HG02759 (cell line): ENCODE measurements at regions not wholly inside any gene's neighbourhood (a gene's known extent, or its start where the extent isn't known, plus 50 kb on each side); places are given as distances from the start of the nearest gene placed in this dataset.
A peak's percentile ranks its signal among the peaks of the same experiment; 100 is the strongest.

ENCODE experiments used
- ATAC-seq: cut with Tn5 transposase; IDR thresholded peaks from one replicate; pipeline ENCODE4 v1.9.1; 2021; ENCODE audit warnings: mild to moderate bottlenecking, moderate library complexity; ENCODE audit not compliant: unreplicated experiment

DNA sequence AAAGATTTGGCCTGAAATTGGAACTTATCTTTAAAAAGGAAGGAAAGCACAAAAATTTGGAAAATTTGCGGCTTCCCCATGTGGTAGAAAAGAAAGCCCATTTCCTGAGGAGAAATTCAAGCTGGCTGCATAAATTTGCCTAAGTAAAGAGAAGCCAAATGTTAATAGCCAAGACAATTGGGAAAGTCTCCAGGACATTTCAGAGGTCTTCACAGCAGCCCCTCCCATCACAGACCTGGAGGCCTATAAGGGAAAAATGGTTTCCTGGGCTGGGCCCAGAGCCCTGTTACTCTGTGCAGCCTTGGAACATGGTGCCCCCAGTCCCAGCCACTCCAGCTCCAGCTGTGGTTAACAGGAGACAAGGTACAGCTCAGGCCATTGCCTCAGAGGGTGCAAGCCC lies 736.5 kb downstream of the HACE1 start:
- no peak for ATAC-seq

GRCh38 chr6:104118274-104118673 lies 741.4 kb downstream of the HACE1 start:
- ATAC-seq: no peak

GRCh38 chr6:104109806-104110205 lies 749.9 kb downstream of the HACE1 start:
- no peak for ATAC-seq

DNA sequence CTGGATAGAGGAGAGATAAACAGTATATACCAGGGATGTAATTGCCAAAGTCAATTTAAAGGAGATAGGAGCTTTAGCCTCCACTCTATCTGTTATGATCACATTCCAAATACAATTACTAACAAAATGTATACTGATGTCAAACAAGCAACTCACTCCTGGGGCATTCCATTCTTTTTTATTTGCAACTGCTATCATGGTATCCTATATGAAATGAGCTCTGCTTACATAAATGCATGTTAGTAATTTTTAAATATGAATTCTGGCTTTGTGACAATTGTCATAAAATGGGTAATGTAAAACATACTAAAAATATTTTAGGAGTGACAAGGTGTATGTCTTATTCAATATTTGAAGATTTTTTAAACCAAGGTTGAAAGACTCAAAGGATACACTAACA lies 751.1 kb downstream of the HACE1 start:
- ATAC-seq: no peak

DNA sequence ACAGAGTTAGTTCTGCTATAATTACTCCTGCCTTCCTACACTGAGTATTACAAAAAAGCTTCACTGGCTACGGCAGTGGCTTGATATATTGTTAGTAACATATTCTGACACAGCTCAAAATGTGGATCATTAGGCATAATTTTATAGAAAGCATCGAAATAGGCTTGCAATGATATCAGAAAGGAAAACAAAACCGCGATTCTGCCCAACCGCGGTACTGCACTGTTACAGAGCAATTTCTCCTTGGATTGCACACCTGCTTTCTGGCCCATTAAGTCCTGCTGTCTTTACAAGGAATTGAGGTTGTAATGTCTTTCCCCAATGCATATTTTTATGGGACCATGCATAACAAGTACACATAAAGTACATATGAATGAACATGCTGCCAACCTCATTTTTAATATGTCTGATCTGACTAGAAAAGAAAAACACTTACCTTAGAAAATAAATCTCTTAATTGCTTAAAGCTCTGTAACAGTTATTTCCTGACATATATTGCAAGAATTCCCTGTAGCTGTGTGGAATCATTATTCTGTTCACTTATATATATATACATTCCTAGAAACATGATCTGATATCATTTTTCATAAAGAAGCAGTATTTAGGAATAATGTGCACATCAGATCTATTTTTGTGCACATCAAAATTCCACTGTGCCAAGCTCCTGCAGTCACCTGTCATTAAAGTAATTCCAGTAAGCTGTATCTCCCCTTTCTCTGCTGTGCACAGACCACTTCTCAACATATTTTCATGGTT lies 763.9 kb downstream of the HACE1 start:
- no peak for ATAC-seq

GRCh38 chr6:104087765-104088164 lies 772.0 kb downstream of the HACE1 start:
- peak; percentile 59 for ATAC-seq

GRCh38 chr6:104068281-104068680 lies 791.4 kb downstream of the HACE1 start:
- ATAC-seq: no peak

- ATAC-seq: no peak
Observed at GRCh38 chr6:104064876-104065275, 794.8 kb downstream of the HACE1 start.

- ATAC-seq: no peak
Observed at GRCh38 chr6:104050455-104050854, 809.3 kb downstream of the HACE1 start.

DNA sequence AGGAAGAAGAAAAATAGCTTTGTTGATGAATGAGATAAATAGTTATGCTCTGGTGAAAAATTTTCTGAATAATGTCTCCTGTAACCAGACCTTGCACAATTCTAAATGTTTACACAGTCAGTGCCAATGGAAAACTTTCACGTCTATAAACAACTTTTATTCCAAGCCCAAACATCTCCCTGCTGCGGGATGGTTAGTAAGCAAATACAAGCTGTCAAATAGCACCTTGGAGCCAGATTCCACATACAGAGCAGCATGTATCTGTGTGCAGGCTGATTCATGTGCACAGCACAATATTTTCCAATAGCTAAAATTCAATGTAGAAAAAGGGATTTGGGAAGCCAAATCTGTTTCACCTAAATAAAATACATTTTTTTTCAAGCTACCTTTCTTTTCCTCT lies 813.3 kb downstream of the HACE1 start:
- ATAC-seq: no peak

DNA sequence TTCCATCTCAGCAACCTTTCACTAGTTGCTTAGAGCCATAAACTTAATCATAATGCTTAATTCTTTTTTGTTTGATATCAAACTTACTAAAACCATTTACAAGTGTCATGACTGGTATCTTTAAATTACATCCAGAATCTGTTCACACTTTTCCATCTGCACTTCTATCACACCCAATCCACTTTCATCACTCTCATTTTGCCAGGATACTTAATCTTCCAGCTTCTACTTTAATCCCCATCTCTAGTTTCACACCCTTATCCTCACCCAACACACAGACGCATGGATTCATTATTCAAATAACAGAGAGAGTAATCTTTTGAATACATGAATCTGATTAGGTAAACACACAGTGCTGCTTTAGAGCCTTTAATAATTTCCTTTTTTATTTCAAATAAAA lies 828.4 kb downstream of the HACE1 start:
- ATAC-seq: no peak

GRCh38 chr6:104022126-104022525 lies 837.6 kb downstream of the HACE1 start:
- ATAC-seq: no peak

DNA sequence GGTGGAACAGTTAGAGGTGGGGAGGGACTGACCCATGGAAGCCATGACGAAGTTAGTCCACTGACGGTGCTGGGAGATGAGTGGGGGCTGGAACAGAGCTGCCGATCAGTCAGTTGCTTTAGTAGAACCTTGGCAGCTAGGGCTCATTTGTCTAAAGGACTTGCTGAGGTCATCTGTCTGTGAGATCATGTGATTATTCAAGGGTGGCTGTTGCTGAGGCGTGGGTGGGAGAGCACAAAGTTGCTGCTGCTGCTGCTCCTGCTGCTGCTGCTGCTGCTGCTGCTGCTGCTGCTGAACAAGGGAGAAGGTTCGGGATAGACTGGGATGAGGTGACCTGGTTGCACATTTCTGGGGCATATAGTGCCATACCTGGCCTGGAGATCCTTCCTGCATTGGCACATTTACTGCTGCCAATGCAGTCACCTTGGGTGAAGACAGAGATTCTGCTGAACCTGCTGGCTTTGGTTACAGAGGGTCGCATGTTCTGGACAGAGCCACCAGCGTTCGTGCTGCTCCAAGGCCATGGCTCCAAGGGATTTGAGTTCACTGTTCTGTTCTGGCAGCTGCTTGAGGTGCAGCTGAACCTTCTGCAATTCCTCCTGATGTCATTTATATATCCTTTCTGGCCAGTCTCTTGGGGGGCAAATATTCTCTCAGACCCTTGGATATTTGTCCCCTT lies 840.5 kb downstream of the HACE1 start:
- ATAC-seq: no peak

- no peak for ATAC-seq
Observed at GRCh38 chr6:104017410-104018381, 842.0 kb downstream of the HACE1 start.

DNA sequence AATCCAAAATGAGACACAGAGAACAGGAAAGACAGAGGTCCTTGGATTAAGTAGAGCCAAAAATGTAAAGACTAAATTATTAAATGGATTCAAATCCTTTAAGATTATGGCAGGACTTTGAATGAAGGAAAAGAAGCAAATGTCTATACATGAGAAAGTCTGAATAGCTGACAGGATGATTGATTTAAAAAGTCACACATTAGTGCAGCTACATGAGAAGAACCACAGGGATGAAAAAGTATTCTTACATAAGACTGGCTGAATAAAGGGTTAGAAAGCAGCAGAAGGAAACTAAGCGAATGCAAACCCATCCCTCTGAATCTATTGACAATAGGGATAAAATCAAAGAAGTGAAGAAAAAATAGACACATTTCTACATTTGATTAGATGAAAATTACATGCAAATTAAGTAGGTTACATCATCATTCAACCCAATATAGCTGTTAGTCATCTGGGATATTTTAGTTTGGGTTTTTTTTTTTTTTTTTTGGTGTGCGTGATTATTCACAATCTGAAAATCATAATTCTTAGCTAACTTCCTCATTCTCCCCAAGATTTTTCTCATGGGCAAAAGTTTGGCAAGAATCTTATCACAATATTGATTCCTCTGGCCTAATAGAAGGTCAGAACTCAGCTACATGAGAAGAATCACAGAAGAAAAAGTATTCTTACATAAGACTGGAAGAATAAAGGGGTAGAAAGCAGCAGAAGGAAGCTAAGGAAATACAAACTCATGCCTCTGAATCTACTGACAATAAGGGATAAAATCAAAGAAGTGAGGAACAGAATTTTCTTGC lies 845.4 kb downstream of the HACE1 start:
- ATAC-seq: no peak

DNA sequence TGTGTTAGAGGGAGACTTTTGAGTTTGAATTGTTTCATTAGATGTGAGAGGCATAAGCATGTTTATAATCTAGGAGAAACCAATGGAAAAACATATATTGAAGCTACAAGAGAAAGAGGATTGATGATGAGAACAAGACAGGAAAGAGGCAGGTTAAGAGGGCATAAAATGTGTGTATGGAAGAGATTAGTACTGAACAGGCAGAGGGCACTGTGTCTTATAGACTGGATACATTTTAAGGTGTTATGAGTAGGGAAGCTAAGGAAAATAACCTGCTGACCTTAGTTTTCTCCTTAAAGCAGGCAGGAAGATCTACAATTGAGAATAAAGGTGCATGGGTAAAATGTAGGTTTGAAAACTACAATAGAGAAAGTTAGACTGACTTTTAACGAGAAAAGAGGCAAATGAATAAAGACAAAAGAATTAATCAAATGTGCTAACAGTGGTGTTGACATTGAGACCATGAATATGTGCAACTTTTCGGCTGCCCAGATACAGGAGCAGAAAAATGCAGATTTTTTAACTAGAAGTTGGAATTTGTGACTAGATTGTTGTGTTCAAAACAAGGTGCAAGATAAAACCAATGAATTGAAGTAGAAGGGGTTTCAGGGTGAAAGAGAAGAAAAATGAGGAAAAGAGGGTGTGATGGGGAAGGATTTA lies 846.3 kb downstream of the HACE1 start:
- no peak for ATAC-seq

DNA sequence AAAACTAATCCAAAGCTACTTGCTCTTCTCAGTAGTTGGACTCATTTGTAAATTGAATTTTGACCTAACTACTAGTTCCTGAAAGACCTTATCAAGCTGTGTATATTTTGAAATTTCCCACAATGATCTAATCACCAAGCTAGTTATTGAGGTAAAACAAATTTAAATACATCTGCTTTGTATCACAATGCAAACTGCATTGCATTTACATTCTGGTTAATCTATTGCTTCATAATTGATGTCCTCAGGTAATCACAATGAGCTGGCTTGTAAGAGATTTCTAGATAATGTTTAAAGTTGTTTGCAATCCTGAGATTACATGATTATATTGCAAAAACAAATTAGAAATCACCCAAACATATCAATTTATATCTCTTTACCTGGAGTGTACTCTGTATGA lies 848.8 kb downstream of the HACE1 start:
- no peak for ATAC-seq

DNA sequence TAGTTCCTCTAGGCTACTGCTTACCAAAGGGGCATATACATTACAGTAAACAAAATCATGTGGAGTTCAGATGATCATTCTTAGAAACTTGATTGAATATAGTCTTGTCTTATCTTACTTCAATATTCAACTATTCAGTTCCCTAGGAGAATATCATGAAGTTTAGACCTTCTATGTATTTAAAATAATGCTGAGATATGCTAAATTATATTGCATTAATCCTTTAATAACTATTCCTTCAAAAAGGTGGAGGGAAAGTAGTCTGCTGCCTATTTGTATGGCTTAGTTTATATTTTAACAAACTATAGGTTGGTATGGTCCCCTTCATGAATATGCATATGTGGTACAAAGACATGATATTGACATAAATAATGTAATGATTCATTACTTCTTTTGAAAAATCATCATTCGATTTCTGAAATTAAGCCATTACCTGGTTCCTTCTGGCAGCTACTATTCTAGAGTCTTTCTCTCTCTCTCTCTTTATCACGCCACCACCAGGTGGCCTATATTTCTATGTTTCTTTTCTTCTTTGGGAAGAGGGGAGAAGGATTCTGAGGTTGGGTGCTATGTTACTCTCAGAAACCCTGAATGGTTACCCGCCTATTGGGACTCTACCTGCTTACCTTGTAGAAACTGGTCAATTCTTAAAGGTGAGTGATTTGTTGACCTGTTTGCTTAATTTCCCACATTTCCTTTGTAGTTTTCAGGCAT lies 855.8 kb downstream of the HACE1 start:
- ATAC-seq: no peak

DNA sequence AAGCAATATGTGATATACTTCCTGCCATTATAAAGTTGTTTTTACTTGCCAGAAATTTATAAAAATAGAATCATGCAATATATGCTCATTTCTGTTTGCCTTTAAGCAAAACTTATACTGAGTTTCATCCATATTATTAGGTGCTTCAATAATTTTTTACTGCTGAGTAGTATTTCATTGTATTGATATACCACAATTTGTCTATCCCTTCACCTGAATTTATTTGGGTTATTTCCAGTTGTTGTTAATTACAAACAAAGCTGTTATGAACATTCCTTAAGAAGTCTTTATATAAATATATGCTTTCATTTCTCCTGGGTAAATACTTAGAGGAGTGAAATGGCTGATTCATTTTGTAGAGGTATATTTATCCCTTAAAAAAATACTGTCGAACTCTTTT lies 864.1 kb downstream of the HACE1 start:
- no peak for ATAC-seq

- no peak for ATAC-seq
Observed at GRCh38 chr6:103983860-103984259, 875.9 kb downstream of the HACE1 start.
